Peyer's patch (tissue), 4 donors: ENCODE measurements at regions not wholly inside any gene's neighbourhood (a gene's known extent, or its start where the extent isn't known, plus 50 kb on each side); places are given as distances from the start of the nearest gene placed in this dataset.

Source experiments
- DNase-seq, 3 donors: peaks; one replicate each; pipeline ENCODE4 v3.0.0-alpha.2; 2017 to 2019
- H3K27ac ChIP-seq, 4 donors: fragments of 200-600 bp; sonication (generic); one replicate each; pipeline ENCODE4 v1.5.1; 2016 to 2019
- H3K27me3 ChIP-seq, 2 donors: fragments of 200-600 bp; sonication (generic); one replicate each; pipeline ENCODE4 v1.5.1; 2019
- H3K36me3 ChIP-seq, 3 donors: fragments of 200-600 bp; sonication (generic); one replicate each; pipeline ENCODE4 v1.5.1; 2016 to 2019
- H3K4me1 ChIP-seq, 4 donors: fragments of 200-600 bp; sonication (generic); one replicate each; pipeline ENCODE4 v1.5.1; 2016 to 2019
- H3K4me3 ChIP-seq, 4 donors: fragments of 200-600 bp; sonication (generic); 1 replicate in 3 of 4; 2 replicates in 1 of 4; pipeline ENCODE4 v1.5.1; 2016 to 2019; ENCODE audit warnings: mild to moderate bottlenecking in 1 of 4
- H3K9me3 ChIP-seq, 4 donors: fragments of 200-600 bp; sonication (generic); one replicate each; pipeline ENCODE4 v1.5.1; 2016 to 2019; ENCODE audit warnings: mild to moderate bottlenecking in 1 of 4
- CTCF ChIP-seq, 6 experiments: fragments of 450-650 bp in 4 of 6; fragments of 200-600 bp in 2 of 6; sonication (generic) in 1 of 6; IDR thresholded peaks; one replicate each; pipeline ENCODE4 v1.5.1; 2017 to 2019; ENCODE audit warnings: antibody characterized with exemption in 6 of 6, mild to moderate bottlenecking in 3 of 6, moderate library complexity in 1 of 6
- POLR2A ChIP-seq, 2 donors: fragments of 450-650 bp; IDR thresholded peaks; one replicate each; pipeline ENCODE4 v1.5.1; 2017; ENCODE audit warnings: antibody characterized with exemption in 2 of 2, mild to moderate bottlenecking in 2 of 2, moderate library complexity in 2 of 2

GRCh38 chr1:95408507-95409136 is 174.6 kb downstream of the RWDD3 start:
- Histone ChIP-seq H3K27ac (no peak overlapping the region), H3K4me1 (no peaks in the 10 kb centered on the region), H3K9me3 (no peaks in the 10 kb centered on the region), H3K4me3 (no peak overlapping the region), H3K36me3 (no peaks in the 10 kb centered on the region), H3K27me3 (no peaks in the 10 kb centered on the region)
- no peak for DNase-seq
- TF ChIP-seq POLR2A (IDR thresholded peaks at IDR 0.05) (no peak), CTCF (IDR thresholded peaks at IDR 0.05) (no peak)

- no peak for TF ChIP-seq POLR2A (IDR thresholded peaks at IDR 0.05)
- TF ChIP-seq CTCF (IDR thresholded peaks at IDR 0.05), result no peak
- no peaks in the 10 kb centered on the region for H3K4me1 ChIP-seq
These were observed 175.3 kb downstream of the RWDD3 start for GRCh38 chr1:95409276-95409675.

GRCh38 chr1:95409901-95410300 is 175.9 kb downstream of the RWDD3 start:
- H3K27ac ChIP-seq, result no peak overlapping the region
- TF ChIP-seq CTCF (IDR thresholded peaks at IDR 0.05), result no peak
- no peak for TF ChIP-seq POLR2A (IDR thresholded peaks at IDR 0.05)
- no peaks in the 10 kb centered on the region for H3K27me3 ChIP-seq
- H3K4me3 ChIP-seq, result no peak overlapping the region
- no peaks in the 10 kb centered on the region for H3K4me1 ChIP-seq
- no peaks in the 10 kb centered on the region for H3K9me3 ChIP-seq
- no peak for DNase-seq
- no peaks in the 10 kb centered on the region for H3K36me3 ChIP-seq

More at GRCh38 chr1:95409276-95409675, 175.3 kb downstream of the RWDD3 start:
- no peaks in the 10 kb centered on the region for H3K27me3 ChIP-seq
- H3K36me3 ChIP-seq, result no peaks in the 10 kb centered on the region
- no peaks in the 10 kb centered on the region for H3K9me3 ChIP-seq
- no peak overlapping the region for H3K27ac ChIP-seq
- no peak overlapping the region for H3K4me3 ChIP-seq
- DNase-seq, result no peak

GRCh38 chr1:95415146-95415545 is 181.1 kb downstream of the RWDD3 start:
- Histone ChIP-seq H3K27ac (no peak overlapping the region), H3K4me3 (no peak overlapping the region), H3K36me3 (no peaks in the 10 kb centered on the region), H3K9me3 (no peaks in the 10 kb centered on the region), H3K27me3 (no peaks in the 10 kb centered on the region), H3K4me1 (no peaks in the 10 kb centered on the region)
- no peak for DNase-seq
- TF ChIP-seq CTCF (IDR thresholded peaks at IDR 0.05) (no peak), POLR2A (IDR thresholded peaks at IDR 0.05) (no peak)

- H3K27ac ChIP-seq, result no peak overlapping the region
- H3K4me1 ChIP-seq, result no peaks in the 10 kb centered on the region
- H3K9me3 ChIP-seq, result no peaks in the 10 kb centered on the region
- no peaks in the 10 kb centered on the region for H3K27me3 ChIP-seq
- H3K4me3 ChIP-seq, result no peak overlapping the region
- H3K36me3 ChIP-seq, result no peaks in the 10 kb centered on the region
- TF ChIP-seq POLR2A (IDR thresholded peaks at IDR 0.05) (no peak), CTCF (IDR thresholded peaks at IDR 0.05) (no peak)
- DNase-seq, result no peak
These were observed 192.8 kb downstream of the RWDD3 start for GRCh38 chr1:95426772-95427171.

- no peak for TF ChIP-seq CTCF (IDR thresholded peaks at IDR 0.05)
- Histone ChIP-seq H3K27me3 (no peaks in the 10 kb centered on the region), H3K36me3 (no peaks in the 10 kb centered on the region), H3K4me3 (no peak overlapping the region), H3K4me1 (no peaks in the 10 kb centered on the region), H3K27ac (no peak overlapping the region), H3K9me3 (no peaks in the 10 kb centered on the region)
- DNase-seq, result no peak
These were observed 193.5 kb downstream of the RWDD3 start for GRCh38 chr1:95427525-95427924.
